CD4-positive, CD25-positive, alpha-beta regulatory T cell (primary cell): ENCODE measurements at regions not wholly inside any gene's neighbourhood (a gene's known extent, or its start where the extent isn't known, plus 50 kb on each side); places are given as distances from the start of the nearest gene placed in this dataset.

Experiments used
- ATAC-seq, 2 donors: fragments of 150-1000 bp; cut with Tn5 transposase; one replicate each; pipeline ENCODE4 v1.10.0; 2021; ENCODE audit warnings: low read depth in 2 of 2, moderate number of reproducible peaks in 2 of 2, moderate library complexity in 1 of 2
- DNase-seq, 3 donors: peaks; one replicate each; pipeline versions ENCODE4 v3.0.0 to v3.0.0-alpha.2; 2012 to 2022; ENCODE audit warnings: mixed read lengths in 1 of 3
- H3K27ac ChIP-seq: one replicate; pipeline ENCODE4 v1.7.0; 2013; ENCODE audit warnings: mild to moderate bottlenecking, low read length; ENCODE audit not compliant: insufficient read depth, poor library complexity, severe bottlenecking
- H3K27me3 ChIP-seq: one replicate; pipeline ENCODE4 v1.7.0; 2013; ENCODE audit warnings: low read length; ENCODE audit not compliant: control insufficient read depth, insufficient read depth
- H3K36me3 ChIP-seq: one replicate; pipeline ENCODE4 v1.7.0; 2013; ENCODE audit warnings: mild to moderate bottlenecking, low read length, moderate library complexity; ENCODE audit not compliant: control insufficient read depth, insufficient read depth
- H3K4me1 ChIP-seq: 2 replicates; pipeline ENCODE4 v1.7.0; 2013; ENCODE audit warnings: mild to moderate bottlenecking, low read length; ENCODE audit not compliant: insufficient read depth, control insufficient read depth, poor library complexity, severe bottlenecking
- H3K4me3 ChIP-seq: one replicate; pipeline ENCODE4 v1.7.0; 2013; ENCODE audit warnings: low read depth, mild to moderate bottlenecking, low read length, moderate library complexity
- H3K9me3 ChIP-seq, 2 experiments: 1 replicate in 1 of 2; 2 replicates in 1 of 2; pipeline ENCODE4 v1.7.0; 2013; ENCODE audit warnings: low read length in 2 of 2, mild to moderate bottlenecking in 1 of 2, moderate library complexity in 1 of 2; ENCODE audit not compliant: control insufficient read depth in 2 of 2
- H3K27ac Mint-ChIP-seq, 3 donors: one replicate each; pipeline ENCODE4 v1.8.0; 2020 to 2022; ENCODE audit warnings: mild to moderate bottlenecking in 3 of 3, mixed read lengths in 3 of 3, moderate library complexity in 2 of 3
- H3K27me3 Mint-ChIP-seq: one replicate; pipeline ENCODE4 v1.8.0; 2022; ENCODE audit warnings: mild to moderate bottlenecking, mixed read lengths
- H3K36me3 Mint-ChIP-seq: one replicate; pipeline ENCODE4 v1.8.0; 2020; ENCODE audit warnings: mixed read lengths
- H3K4me1 Mint-ChIP-seq, 4 donors: one replicate each; pipeline ENCODE4 v1.8.0; 2020 to 2022; ENCODE audit warnings: mixed read lengths in 4 of 4, mild to moderate bottlenecking in 1 of 4
- H3K4me3 Mint-ChIP-seq, 4 donors: one replicate each; pipeline ENCODE4 v1.8.0; 2020 to 2022; ENCODE audit warnings: mild to moderate bottlenecking in 4 of 4, mixed read lengths in 4 of 4, moderate library complexity in 3 of 4
- H3K9me3 Mint-ChIP-seq, 7 donors: one replicate each; pipeline ENCODE4 v1.8.0; 2020 to 2022; ENCODE audit warnings: mixed read lengths in 7 of 7, mild to moderate bottlenecking in 3 of 7, moderate library complexity in 2 of 7

- no peak for DNase-seq
Observed at GRCh38 chr6:105951322-105951721, 134.8 kb upstream of the PRDM1 start.

GRCh38 chr6:105949869-105950268 is 136.3 kb upstream of the PRDM1 start:
- H3K27ac ChIP-seq: no peak overlapping the region
- Mint-ChIP-seq H3K36me3 (no peaks in the 10 kb centered on the region), H3K27me3 (peaks cover 7% of the 10 kb centered on the region), H3K9me3 (peaks cover 0 to 3% (median 0%) of the 10 kb centered on the region in 7 donors), H3K4me1 (no peaks in the 10 kb centered on the region), H3K27ac (no peak overlapping the region), H3K4me3 (no peak overlapping the region)
- H3K36me3 ChIP-seq: no peaks in the 10 kb centered on the region
- no peak overlapping the region for H3K4me3 ChIP-seq
- no peak for DNase-seq
- no peaks in the 10 kb centered on the region for H3K4me1 ChIP-seq
- no peaks in the 10 kb centered on the region for H3K9me3 ChIP-seq
- no peak for ATAC-seq
- H3K27me3 ChIP-seq: no peaks in the 10 kb centered on the region

More at GRCh38 chr6:105951322-105951721, 134.8 kb upstream of the PRDM1 start:
- no peak overlapping the region for H3K4me3 Mint-ChIP-seq
- Histone ChIP-seq H3K36me3 (no peaks in the 10 kb centered on the region), H3K4me1 (no peaks in the 10 kb centered on the region), H3K27ac (no peak overlapping the region), H3K27me3 (no peaks in the 10 kb centered on the region), H3K9me3 (no peaks in the 10 kb centered on the region), H3K4me3 (no peak overlapping the region)
- H3K36me3 Mint-ChIP-seq: no peaks in the 10 kb centered on the region
- H3K27me3 Mint-ChIP-seq: no peaks in the 10 kb centered on the region
- H3K9me3 Mint-ChIP-seq: peaks cover 0 to 3% (median 0%) of the 10 kb centered on the region in 7 donors
- H3K27ac Mint-ChIP-seq: no peak overlapping the region
- H3K4me1 Mint-ChIP-seq: no peaks in the 10 kb centered on the region
- no peak for ATAC-seq

DNA sequence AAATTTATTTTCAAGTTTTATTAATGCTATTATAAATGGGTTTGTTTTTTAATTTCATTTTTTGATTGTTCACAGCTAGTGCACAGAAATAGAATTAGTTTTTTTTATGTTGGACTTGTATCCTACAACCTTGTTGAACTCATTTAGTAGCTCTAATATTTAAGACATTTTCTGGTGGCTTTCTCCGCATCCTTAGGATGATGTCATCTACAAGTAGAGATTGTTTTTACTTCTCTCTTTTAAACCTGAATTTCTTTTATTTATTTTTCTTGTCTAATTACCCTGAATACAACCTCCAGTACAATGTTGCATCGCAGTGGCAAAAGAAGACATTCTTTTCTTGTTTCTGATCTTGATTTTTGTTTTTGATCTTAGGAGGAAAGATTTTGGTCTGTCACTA is 142.6 kb upstream of the PRDM1 start:
- Mint-ChIP-seq H3K9me3 (no peaks in the 10 kb centered on the region), H3K36me3 (no peaks in the 10 kb centered on the region), H3K27ac (no peak overlapping the region), H3K4me1 (peaks cover 0 to 2% (median 0%) of the 10 kb centered on the region in 4 donors), H3K4me3 (no peak overlapping the region), H3K27me3 (peaks cover 39% of the 10 kb centered on the region)
- no peak for ATAC-seq
- no peaks in the 10 kb centered on the region for H3K4me1 ChIP-seq
- no peaks in the 10 kb centered on the region for H3K27me3 ChIP-seq
- DNase-seq: no peak
- H3K36me3 ChIP-seq: no peaks in the 10 kb centered on the region
- H3K4me3 ChIP-seq: no peak overlapping the region
- H3K27ac ChIP-seq: no peak overlapping the region
- no peaks in the 10 kb centered on the region for H3K9me3 ChIP-seq

DNA sequence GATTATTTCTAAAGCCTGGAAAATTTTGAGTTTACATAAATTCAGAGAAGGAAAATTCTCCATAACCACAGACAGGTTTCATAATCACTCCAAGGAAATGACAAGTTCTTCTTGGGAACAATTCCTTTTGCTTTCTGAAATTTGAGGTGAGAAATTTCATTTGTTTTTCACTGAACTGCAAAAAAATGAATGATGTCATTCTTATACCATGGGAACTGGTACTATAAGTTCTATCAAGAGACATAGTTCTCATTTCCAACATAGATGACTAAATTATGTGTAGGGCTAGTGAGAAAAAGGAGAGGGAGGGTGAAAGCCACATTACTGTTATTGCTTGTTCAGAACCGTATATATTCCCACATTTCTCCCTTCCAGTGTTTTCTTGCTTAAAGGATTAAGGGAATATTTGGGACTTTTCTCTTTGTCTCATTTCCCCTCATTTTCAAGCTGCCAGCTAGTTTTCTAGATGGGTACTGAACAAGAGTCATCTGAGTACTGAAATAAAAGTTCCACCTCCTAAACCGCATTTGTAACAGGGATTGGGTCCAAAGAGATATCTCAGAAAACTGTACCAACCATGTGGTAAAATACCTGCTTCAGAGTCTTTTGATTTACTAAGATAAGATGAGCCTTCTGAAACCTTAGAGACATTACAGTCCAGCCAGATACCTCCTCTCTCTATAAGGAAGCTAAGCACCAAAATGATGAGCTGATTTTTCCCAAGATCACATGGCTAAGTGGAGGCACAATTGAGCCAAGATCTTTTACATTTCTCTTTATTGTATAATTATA is 144.3 kb upstream of the PRDM1 start:
- Histone ChIP-seq H3K4me1 (no peaks in the 10 kb centered on the region), H3K27ac (no peak overlapping the region), H3K27me3 (no peaks in the 10 kb centered on the region), H3K9me3 (no peaks in the 10 kb centered on the region), H3K4me3 (no peak overlapping the region), H3K36me3 (no peaks in the 10 kb centered on the region)
- H3K9me3 Mint-ChIP-seq: no peaks in the 10 kb centered on the region
- H3K4me3 Mint-ChIP-seq: no peak overlapping the region
- peaks cover 0 to 2% (median 0%) of the 10 kb centered on the region in 4 donors for H3K4me1 Mint-ChIP-seq
- ATAC-seq (no peak), DNase-seq (no peak)
- peaks cover 43% of the 10 kb centered on the region for H3K27me3 Mint-ChIP-seq
- no peak overlapping the region for H3K27ac Mint-ChIP-seq
- H3K36me3 Mint-ChIP-seq: no peaks in the 10 kb centered on the region

DNA sequence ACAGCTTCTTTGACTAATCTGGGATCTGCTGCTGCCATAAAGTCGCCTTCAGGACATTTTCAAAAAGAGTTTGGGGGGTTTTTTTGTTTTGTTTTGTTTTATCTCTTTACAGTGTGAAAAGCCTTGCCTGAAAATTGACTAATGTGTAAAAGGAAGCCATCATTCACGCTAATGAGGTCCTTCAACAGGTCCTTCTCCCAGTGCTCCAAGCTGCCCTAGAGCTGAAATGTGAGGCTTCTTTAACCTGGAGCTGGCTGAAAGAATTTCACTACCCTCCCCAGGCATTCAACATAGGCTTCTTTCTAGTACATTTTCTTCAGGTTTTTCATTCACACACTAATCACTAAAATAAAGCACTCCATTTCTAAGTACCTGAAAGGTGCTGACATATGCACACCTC is 145.1 kb upstream of the PRDM1 start:
- ATAC-seq: no peak

GRCh38 chr6:105936972-105937371 is 149.2 kb upstream of the PRDM1 start:
- H3K36me3 Mint-ChIP-seq: no peaks in the 10 kb centered on the region
- H3K27ac ChIP-seq: no peak overlapping the region
- no peaks in the 10 kb centered on the region for H3K36me3 ChIP-seq
- no peak overlapping the region for H3K27ac Mint-ChIP-seq
- H3K4me3 Mint-ChIP-seq: no peak overlapping the region
- ATAC-seq (no peak), DNase-seq (no peak)
- H3K9me3 Mint-ChIP-seq: peaks cover 0 to 2% (median 0%) of the 10 kb centered on the region in 7 donors
- H3K27me3 ChIP-seq: no peaks in the 10 kb centered on the region
- no peak overlapping the region for H3K4me3 ChIP-seq
- peaks cover 13% of the 10 kb centered on the region for H3K27me3 Mint-ChIP-seq
- no peaks in the 10 kb centered on the region for H3K4me1 ChIP-seq
- no peaks in the 10 kb centered on the region for H3K4me1 Mint-ChIP-seq
- no peaks in the 10 kb centered on the region for H3K9me3 ChIP-seq

More for the DNA sequence above, 145.1 kb upstream of the PRDM1 start:
- Histone ChIP-seq H3K4me1 (no peaks in the 10 kb centered on the region), H3K27ac (no peak overlapping the region), H3K27me3 (no peaks in the 10 kb centered on the region), H3K4me3 (no peak overlapping the region), H3K36me3 (no peaks in the 10 kb centered on the region), H3K9me3 (no peaks in the 10 kb centered on the region)
- Mint-ChIP-seq H3K27ac (no peak overlapping the region), H3K27me3 (peaks cover 43% of the 10 kb centered on the region), H3K4me3 (no peak overlapping the region), H3K9me3 (no peaks in the 10 kb centered on the region), H3K4me1 (peaks cover 0 to 2% (median 0%) of the 10 kb centered on the region in 4 donors), H3K36me3 (no peaks in the 10 kb centered on the region)
- DNase-seq: no peak

GRCh38 chr6:105935416-105935815 is 150.7 kb upstream of the PRDM1 start:
- Histone ChIP-seq H3K4me1 (no peaks in the 10 kb centered on the region), H3K9me3 (no peaks in the 10 kb centered on the region), H3K27ac (no peak overlapping the region), H3K27me3 (no peaks in the 10 kb centered on the region), H3K4me3 (no peak overlapping the region), H3K36me3 (no peaks in the 10 kb centered on the region)
- H3K9me3 Mint-ChIP-seq: peaks cover 0 to 2% (median 0%) of the 10 kb centered on the region in 7 donors
- no peaks in the 10 kb centered on the region for H3K36me3 Mint-ChIP-seq
- ATAC-seq (no peak), DNase-seq (no peak)
- H3K27ac Mint-ChIP-seq: no peak overlapping the region
- H3K4me3 Mint-ChIP-seq: no peak overlapping the region
- peaks cover 4% of the 10 kb centered on the region for H3K27me3 Mint-ChIP-seq
- H3K4me1 Mint-ChIP-seq: no peaks in the 10 kb centered on the region

DNA sequence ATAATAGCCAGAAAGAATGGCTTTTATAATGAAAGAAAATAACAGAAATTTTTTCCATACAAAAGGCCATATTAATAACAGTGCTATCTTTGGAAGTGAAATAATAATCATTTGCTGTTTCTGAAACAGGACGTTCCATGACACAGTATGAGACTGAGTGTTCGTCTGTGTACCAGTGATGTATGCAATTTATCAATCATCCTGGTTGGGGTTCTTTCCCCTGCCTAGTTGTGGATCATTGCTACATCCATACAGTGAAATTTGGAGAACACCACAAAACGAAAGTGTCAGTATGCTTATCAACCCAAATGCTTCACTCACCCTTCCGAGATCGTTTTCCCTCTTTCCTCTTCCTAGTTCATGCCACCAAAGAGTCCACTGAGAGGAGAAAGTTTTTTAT is 151.4 kb upstream of the PRDM1 start:
- peaks cover 0 to 4% (median 0%) of the 10 kb centered on the region in 4 donors for H3K4me1 Mint-ChIP-seq
- peaks cover 4% of the 10 kb centered on the region for H3K27me3 Mint-ChIP-seq
- peaks cover 0 to 2% (median 0%) of the 10 kb centered on the region in 7 donors for H3K9me3 Mint-ChIP-seq
- no peaks in the 10 kb centered on the region for H3K36me3 Mint-ChIP-seq
- Histone ChIP-seq H3K27ac (no peak overlapping the region), H3K4me3 (no peak overlapping the region), H3K27me3 (no peaks in the 10 kb centered on the region), H3K9me3 (no peaks in the 10 kb centered on the region), H3K36me3 (no peaks in the 10 kb centered on the region), H3K4me1 (no peaks in the 10 kb centered on the region)
- H3K27ac Mint-ChIP-seq: no peak overlapping the region
- ATAC-seq: no peak
- DNase-seq: no peak
- no peak overlapping the region for H3K4me3 Mint-ChIP-seq
